GM12878 (cell line): ENCODE measurements at regions not wholly inside any gene's neighbourhood (a gene's known extent, or its start where the extent isn't known, plus 50 kb on each side); places are given as distances from the start of the nearest gene placed in this dataset.

Experiments
- BACH1 ChIP-seq: fragments of 450-650 bp; IDR thresholded peaks from 2 replicates; pipeline ENCODE4 v1.6.1; 2017; ENCODE audit warnings: mild to moderate bottlenecking, borderline replicate concordance
- DPF2 ChIP-seq: fragments of 450-650 bp; IDR thresholded peaks from 2 replicates; pipeline ENCODE4 v1.6.1; 2017; ENCODE audit warnings: mild to moderate bottlenecking
- EGR1 ChIP-seq, 2 experiments: IDR thresholded peaks; 1 replicate in 1 of 2; 2 replicates in 1 of 2; pipeline ENCODE4 v1.6.1; 2011 to 2012; ENCODE audit warnings: low read depth in 2 of 2, low read length in 2 of 2, borderline replicate concordance in 1 of 2, mild to moderate bottlenecking in 1 of 2, moderate library complexity in 1 of 2
- FOS ChIP-seq: IDR thresholded peaks from 3 replicates; pipeline ENCODE4 v1.6.1; 2011; ENCODE audit warnings: borderline replicate concordance; ENCODE audit not compliant: insufficient read length; ENCODE audit errors: extremely low read depth
- GATAD2B ChIP-seq: fragments of 450-650 bp; conservative IDR thresholded peaks from 2 replicates; pipeline ENCODE4 v1.6.1; 2017; ENCODE audit warnings: low read depth, mild to moderate bottlenecking, moderate library complexity
- HDAC6 ChIP-seq: fragments of 200-600 bp; sonication (generic); IDR thresholded peaks from one replicate; pipeline ENCODE4 v1.8.0; 2017; ENCODE audit warnings: antibody characterized with exemption; ENCODE audit not compliant: unreplicated experiment
- IKZF2 ChIP-seq, 2 experiments: fragments of 450-650 bp; IDR thresholded peaks; 2 replicates each; pipeline ENCODE4 v1.6.1; 2017; ENCODE audit warnings: mild to moderate bottlenecking in 2 of 2, moderate library complexity in 2 of 2
- MEF2B ChIP-seq: fragments of 450-650 bp; IDR thresholded peaks from 2 replicates; pipeline ENCODE4 v1.6.1; 2018; ENCODE audit warnings: mild to moderate bottlenecking, moderate library complexity; ENCODE audit not compliant: partially characterized antibody, poor library complexity, severe bottlenecking
- MYC ChIP-seq: IDR thresholded peaks from 2 replicates; pipeline ENCODE4 v1.6.1; 2011; ENCODE audit warnings: mild to moderate bottlenecking, low read length, moderate library complexity, inconsistent platforms; ENCODE audit not compliant: insufficient read depth, insufficient replicate concordance, insufficient read length, severe bottlenecking
- POLR2AphosphoS2 ChIP-seq: IDR thresholded peaks from 2 replicates; pipeline ENCODE4 v1.6.1; 2011; ENCODE audit warnings: low read depth, mild to moderate bottlenecking, low read length, improper control_type of control experiment, moderate library complexity
- TF ChIP-seq, protein P1 (sequence below): fragments of 450-650 bp; IDR thresholded peaks from 2 replicates; pipeline ENCODE4 v1.6.1; 2017; ENCODE audit warnings: mild to moderate bottlenecking, low read depth, inconsistent platforms; ENCODE audit not compliant: poor library complexity, severe bottlenecking
- TF ChIP-seq, protein P2 (sequence below): fragments of 450-650 bp; IDR thresholded peaks from 2 replicates; pipeline ENCODE4 v1.6.1; 2016; ENCODE audit warnings: mild to moderate bottlenecking
- TF ChIP-seq, protein P3 (sequence below): fragments of 450-650 bp; IDR thresholded peaks from 2 replicates; pipeline ENCODE4 v1.6.1; 2016; ENCODE audit warnings: mild to moderate bottlenecking, moderate library complexity, borderline replicate concordance

DNA sequence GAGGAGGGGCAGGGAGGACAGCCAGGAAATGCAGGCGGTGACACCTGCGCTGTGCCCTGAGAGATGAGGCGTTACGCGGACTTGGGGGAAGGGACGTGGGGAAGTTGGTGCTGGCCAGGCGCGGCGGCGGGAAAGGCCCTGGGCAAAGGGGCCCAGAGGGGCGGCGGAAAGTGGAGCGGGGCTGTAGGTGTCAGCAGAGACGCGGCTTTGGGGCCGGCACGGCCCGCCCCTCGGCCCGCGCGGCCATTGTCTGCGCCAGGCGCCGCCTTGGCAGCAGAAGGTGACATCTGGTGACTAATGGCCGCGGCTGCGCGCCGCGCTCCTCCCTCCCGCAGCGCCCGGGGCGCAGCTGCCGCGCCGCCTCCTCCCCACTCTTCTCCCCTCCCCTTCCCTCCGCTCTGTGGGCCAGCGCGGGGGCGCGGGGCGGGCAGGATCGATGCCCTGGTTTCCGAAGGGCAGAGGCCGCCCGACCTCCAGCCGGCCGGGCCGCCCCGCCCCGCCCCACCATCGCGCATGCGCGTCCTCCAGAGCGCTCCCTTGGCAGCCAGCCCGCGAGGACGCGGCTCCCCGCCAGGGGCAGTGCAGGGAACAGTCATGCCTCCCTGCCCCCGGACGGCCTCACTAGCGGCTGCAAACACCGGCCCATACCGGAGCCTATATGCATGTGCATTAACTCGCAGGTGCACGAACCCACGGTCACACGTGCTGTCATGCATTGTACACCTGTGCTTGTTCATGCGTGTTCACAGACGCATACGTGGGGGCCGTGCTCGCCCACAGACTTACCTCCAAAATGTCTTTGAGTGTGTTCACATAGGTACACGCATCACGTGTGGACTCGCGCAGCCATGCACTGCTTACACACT is 269.6 kb downstream of the RPS24 start (continued):
- TF ChIP-seq, protein P1, sequence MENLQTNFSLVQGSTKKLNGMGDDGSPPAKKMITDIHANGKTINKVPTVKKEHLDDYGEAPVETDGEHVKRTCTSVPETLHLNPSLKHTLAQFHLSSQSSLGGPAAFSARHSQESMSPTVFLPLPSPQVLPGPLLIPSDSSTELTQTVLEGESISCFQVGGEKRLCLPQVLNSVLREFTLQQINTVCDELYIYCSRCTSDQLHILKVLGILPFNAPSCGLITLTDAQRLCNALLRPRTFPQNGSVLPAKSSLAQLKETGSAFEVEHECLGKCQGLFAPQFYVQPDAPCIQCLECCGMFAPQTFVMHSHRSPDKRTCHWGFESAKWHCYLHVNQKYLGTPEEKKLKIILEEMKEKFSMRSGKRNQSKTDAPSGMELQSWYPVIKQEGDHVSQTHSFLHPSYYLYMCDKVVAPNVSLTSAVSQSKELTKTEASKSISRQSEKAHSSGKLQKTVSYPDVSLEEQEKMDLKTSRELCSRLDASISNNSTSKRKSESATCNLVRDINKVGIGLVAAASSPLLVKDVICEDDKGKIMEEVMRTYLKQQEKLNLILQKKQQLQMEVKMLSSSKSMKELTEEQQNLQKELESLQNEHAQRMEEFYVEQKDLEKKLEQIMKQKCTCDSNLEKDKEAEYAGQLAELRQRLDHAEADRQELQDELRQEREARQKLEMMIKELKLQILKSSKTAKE: no peak
- TF ChIP-seq FOS (no peak), DPF2 (peak; percentile 93), POLR2AphosphoS2 (peak; percentile 75; the same call in 1 of the 2 replicates), MYC (peak; percentile 51), MEF2B (peak; percentile 14), EGR1 (IDR thresholded peaks at IDR 0.05; ENCODE audit: borderline replicate concordance in 1 of 2, low read depth in 2 of 2, low read length in 2 of 2) (peak in 1 of 2 experiments; percentile 86; a peak in 1 of 3 replicates), HDAC6 (no peak), GATAD2B (peak; percentile 96), BACH1 (peak; percentile 42; the same call in 1 of the 2 replicates), IKZF2 (IDR thresholded peaks at IDR 0.05) (peak; percentile 32 to 57; a peak in 2 of 4 replicates)
- TF ChIP-seq, protein P2, sequence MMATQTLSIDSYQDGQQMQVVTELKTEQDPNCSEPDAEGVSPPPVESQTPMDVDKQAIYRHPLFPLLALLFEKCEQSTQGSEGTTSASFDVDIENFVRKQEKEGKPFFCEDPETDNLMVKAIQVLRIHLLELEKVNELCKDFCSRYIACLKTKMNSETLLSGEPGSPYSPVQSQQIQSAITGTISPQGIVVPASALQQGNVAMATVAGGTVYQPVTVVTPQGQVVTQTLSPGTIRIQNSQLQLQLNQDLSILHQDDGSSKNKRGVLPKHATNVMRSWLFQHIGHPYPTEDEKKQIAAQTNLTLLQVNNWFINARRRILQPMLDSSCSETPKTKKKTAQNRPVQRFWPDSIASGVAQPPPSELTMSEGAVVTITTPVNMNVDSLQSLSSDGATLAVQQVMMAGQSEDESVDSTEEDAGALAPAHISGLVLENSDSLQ: peak; percentile 91
- TF ChIP-seq, protein P3, sequence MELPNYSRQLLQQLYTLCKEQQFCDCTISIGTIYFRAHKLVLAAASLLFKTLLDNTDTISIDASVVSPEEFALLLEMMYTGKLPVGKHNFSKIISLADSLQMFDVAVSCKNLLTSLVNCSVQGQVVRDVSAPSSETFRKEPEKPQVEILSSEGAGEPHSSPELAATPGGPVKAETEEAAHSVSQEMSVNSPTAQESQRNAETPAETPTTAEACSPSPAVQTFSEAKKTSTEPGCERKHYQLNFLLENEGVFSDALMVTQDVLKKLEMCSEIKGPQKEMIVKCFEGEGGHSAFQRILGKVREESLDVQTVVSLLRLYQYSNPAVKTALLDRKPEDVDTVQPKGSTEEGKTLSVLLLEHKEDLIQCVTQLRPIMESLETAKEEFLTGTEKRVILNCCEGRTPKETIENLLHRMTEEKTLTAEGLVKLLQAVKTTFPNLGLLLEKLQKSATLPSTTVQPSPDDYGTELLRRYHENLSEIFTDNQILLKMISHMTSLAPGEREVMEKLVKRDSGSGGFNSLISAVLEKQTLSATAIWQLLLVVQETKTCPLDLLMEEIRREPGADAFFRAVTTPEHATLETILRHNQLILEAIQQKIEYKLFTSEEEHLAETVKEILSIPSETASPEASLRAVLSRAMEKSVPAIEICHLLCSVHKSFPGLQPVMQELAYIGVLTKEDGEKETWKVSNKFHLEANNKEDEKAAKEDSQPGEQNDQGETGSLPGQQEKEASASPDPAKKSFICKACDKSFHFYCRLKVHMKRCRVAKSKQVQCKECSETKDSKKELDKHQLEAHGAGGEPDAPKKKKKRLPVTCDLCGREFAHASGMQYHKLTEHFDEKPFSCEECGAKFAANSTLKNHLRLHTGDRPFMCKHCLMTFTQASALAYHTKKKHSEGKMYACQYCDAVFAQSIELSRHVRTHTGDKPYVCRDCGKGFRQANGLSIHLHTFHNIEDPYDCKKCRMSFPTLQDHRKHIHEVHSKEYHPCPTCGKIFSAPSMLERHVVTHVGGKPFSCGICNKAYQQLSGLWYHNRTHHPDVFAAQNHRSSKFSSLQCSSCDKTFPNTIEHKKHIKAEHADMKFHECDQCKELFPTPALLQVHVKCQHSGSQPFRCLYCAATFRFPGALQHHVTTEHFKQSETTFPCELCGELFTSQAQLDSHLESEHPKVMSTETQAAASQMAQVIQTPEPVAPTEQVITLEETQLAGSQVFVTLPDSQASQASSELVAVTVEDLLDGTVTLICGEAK: no peak
